ENCODE measurements at regions not wholly inside any gene's neighbourhood (a gene's known extent, or its start where the extent isn't known, plus 50 kb on each side); places are given as distances from the start of the nearest gene placed in this dataset.

DNA sequence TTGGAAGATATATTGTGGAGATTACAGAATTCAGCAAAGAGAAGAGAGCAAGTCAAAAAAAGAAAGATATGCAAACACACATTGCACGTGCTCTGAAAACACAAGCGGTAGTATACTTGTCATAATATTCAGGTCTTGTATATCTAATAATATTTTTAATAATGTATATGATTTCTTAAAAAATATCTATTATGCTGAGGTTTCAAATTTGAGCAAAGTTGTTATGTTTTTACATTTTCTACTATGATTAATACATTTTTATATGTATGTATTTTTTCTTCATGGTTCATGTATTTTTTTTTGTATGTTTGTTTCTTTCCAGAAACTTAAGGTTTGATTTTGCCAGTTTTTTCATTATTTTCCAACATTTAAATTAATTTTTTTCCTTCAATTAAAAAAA lies 752.4 kb upstream of the VSTM2A start:
- TF ChIP-seq, protein P1, sequence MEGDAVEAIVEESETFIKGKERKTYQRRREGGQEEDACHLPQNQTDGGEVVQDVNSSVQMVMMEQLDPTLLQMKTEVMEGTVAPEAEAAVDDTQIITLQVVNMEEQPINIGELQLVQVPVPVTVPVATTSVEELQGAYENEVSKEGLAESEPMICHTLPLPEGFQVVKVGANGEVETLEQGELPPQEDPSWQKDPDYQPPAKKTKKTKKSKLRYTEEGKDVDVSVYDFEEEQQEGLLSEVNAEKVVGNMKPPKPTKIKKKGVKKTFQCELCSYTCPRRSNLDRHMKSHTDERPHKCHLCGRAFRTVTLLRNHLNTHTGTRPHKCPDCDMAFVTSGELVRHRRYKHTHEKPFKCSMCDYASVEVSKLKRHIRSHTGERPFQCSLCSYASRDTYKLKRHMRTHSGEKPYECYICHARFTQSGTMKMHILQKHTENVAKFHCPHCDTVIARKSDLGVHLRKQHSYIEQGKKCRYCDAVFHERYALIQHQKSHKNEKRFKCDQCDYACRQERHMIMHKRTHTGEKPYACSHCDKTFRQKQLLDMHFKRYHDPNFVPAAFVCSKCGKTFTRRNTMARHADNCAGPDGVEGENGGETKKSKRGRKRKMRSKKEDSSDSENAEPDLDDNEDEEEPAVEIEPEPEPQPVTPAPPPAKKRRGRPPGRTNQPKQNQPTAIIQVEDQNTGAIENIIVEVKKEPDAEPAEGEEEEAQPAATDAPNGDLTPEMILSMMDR (IDR thresholded peaks at IDR 0.05), result no peak
- no peak for TF ChIP-seq POLR2A (IDR thresholded peaks at IDR 0.05)
